HG02588 (cell line): ENCODE measurements at regions not wholly inside any gene's neighbourhood (a gene's known extent, or its start where the extent isn't known, plus 50 kb on each side); places are given as distances from the start of the nearest gene placed in this dataset.
"Not testable (repeated sequence)": the region's sequence is repeated elsewhere in the genome, so short reads cannot be mapped to it uniquely, and the experiment has no call there.

Experiments used
- ATAC-seq: cut with Tn5 transposase; IDR thresholded peaks from one replicate; pipeline ENCODE4 v1.9.1; 2021; ENCODE audit warnings: mild to moderate bottlenecking, moderate library complexity; ENCODE audit not compliant: unreplicated experiment

DNA sequence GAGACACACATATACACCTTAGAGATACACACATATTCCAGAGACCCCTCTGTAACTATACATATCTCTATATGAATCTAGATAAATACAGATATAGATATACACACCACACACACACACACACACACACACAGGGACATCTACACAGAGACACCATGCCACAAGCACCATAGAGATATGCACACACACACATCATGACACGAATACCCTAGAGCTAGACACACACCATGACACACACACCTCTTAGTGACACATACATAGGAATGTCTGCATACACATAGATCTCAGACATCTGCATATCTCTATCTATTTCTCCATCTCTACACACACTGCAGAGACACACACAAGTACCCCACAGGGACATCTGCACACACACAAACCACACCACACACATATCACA is 270.0 kb downstream of the CYRIA start:
- ATAC-seq, result no peak

DNA sequence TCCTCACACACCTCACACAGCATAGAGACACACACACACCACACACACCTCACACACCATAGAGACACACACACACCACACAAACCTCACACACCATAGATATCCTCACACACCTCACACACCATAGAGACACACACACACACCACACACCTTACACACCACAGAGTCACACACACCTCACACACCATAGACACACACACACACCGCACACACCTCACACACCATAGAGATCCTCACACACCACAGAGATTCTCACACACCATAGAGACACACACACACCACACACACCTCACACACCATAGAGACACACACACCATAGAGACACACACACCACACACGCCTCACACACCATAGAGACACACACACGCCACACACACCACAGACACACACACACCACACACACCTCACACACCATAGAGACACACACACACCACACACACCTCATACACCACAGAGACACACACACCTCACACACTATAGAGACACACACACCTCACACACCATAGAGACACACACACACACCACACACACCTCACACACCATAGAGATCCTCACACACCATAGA is 270.6 kb downstream of the CYRIA start:
- ATAC-seq, result no peak

DNA sequence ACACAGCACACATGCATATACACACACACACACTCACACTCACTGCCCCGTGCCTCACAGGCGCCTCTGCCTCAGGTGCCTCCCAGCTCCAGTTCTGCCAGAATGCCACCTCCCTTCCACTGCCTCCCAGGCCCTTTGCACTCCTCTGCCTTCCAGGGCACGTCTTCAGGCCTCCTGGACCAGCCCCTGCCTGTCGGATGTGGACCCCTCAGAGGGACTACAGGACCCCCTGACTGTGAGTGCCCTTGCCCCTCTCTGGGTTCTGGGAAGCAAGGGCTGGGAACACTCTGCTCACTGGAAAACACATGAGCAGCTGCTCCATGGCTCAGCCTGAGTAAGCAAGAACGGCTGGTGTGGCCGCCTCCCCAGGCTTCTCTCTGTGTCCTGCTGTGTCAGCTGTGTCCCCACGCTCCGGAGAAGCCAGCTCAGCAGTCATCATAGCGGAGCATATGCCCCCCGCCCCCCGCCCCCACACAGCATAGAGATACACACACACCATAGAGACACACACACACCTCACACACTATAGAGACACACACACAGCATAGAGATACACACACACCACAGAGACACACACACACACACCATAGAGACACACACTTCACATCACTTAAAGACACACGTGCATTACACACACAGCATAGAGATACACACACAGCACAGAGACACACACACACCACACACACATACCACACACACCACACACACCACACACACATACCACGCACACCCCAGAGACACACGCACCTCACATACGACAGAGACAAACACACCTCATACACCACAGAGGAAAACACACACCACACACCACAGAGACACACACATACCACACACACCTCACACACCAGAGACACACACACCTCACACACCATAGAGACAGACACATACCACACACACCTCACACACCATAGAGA is 271.3 kb downstream of the CYRIA start:
- ATAC-seq, result no peak

DNA sequence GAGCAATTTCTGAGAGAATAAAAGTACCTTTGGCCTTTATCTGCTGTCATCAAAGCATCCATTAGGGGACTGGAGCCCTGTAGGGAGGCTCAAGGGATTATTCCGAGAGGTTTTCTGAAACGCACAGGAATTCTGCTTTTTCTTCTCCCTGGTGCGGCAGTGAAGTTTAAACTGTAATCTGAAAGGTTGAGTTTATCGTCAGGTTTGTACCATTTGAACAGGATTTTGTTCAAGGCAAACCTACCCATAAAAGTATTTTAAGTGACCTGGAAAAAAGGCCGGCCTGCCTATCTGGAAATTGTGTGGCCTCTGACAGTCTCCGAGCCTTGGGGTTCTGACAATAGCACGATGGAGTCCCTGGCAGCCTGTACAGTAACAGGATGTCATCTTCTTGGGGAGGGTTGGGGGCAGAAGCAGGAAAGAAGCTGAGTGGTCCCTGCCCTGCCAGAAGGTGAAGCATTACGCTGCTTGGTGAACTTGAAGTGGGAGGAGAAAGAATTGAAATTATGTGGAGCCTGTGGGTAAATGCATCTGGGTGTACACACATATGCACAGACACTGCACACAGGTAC is 272.0 kb downstream of the CYRIA start:
- ATAC-seq, result no peak

DNA sequence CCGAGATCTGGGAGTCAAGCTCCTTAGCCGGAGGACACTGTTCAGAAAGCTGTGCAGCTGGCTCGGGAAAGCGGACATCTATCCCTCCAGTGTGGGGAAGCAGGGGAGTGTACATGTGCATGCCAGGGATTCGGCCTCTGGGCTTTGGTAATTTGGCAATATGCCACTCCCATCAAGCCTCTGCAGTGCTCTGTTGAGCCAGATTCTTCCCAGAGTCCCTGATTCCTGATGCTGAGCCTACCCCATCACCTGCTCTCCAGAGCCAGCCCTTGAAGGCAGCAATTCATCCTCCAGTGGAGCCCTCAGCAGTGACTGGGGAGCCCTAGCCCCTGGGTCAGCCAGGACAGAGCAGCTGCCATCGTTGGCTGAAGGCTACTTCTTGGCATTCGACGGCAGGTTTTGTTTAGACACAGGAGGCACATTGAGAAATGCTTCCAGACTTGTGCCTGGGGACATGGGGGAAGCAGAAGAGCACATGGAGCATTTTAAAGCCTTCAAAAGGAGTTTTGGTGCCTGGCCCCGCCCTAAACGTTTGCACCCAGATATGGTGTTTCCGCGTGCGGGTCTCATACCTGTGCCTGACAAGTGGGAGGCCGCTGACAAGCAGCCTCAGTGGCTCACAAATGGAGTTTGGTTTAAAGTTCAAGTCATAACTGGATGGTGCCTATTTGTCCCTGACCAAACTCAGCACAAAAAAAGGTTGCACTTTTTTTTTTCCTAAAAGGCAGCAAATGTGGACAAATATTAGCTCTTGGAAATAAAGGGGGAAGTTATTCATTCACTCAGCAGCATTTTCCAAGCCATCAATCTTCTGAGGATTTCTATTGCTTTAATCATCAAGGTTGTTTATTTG is 272.8 kb downstream of the CYRIA start:
- no peak for ATAC-seq

DNA sequence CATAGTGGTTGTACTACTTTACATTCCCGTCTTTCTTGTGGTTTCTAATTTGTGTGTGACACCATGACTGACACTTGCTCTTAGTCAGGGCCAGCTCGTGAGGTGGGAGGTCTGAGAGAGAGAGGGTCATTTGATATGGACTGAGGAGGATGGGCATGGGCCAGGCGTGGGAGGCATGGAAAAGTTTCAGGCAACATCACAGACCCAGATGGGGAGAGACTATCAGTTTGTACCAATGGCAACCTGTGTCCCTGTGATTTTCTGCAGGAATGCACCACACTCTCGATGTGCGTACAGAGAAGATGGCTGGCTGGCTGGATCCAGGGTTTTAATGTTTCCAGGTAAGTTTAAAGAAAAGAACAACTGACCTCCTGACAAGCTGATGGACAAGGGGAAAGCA is 273.6 kb downstream of the CYRIA start:
- ATAC-seq, result no peak

DNA sequence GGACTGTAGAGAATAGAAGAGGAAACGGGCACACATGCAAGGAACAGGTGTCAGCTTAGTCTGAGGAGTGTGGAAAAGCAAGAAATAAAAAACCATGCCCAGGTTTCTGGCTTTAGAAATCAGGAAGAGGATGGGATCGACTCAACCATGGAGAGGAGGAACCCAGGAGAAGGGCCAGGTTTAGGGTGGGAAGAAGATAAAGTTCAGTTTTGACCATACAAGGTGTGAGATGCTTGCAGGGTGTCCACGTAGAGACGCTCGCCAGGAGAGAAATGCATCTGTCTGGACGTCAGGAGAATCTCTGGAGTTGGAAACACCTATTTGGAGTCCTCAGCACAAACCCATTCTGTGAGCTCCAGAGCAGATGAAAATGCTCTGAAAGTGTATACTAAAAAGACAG is 275.1 kb downstream of the CYRIA start:
- ATAC-seq, result no peak

DNA sequence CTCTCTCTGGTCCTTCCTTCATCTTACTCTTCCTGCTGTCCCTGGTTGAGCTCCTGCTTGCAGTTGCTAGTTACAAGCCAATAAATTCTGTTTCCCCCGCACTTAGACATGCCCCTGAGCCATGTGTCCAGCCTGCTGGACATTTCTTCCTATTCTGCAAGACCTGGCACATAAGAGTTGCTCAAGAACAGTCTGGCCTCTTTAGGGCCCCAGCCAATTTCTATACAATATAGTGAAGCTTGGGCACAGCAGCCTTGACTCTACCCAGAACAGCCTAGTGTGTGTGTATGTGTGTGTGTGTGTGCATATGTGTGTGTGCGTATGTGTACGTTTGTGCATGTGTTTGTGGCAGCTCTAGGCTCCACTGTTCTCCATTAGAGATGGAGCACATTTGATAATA is 276.0 kb downstream of the CYRIA start:
- no peak for ATAC-seq

DNA sequence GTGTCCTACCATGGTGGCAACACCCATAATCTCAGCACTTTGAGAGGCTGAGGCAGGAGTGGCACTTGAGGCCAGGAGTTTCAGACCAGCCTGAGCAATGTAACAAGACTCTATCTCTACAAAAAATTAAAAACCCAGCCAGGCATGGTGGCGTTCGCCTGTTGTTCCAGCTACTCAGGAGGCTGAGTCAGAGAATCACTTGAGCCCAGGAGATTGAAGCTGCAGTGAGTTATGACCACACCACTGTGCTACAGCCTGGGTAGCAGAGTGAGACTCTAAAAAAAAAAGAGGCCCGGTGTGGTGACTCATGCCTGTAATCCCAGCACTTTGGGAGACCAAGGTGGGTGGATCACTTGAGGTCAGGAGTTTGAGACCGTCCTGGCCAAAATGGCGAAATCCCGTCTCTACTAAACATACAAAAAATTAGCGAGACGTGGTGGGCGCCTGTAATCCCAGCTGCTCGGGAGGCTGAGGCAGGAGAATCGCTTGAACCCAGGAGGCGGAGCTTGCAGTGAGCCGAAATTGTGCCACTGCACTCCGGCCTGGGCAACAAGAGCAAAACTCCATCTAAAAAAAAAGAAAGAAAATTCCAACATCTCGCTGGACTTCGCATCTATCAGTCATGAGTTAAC is 277.3 kb downstream of the CYRIA start:
- not testable (repeated sequence) for ATAC-seq

DNA sequence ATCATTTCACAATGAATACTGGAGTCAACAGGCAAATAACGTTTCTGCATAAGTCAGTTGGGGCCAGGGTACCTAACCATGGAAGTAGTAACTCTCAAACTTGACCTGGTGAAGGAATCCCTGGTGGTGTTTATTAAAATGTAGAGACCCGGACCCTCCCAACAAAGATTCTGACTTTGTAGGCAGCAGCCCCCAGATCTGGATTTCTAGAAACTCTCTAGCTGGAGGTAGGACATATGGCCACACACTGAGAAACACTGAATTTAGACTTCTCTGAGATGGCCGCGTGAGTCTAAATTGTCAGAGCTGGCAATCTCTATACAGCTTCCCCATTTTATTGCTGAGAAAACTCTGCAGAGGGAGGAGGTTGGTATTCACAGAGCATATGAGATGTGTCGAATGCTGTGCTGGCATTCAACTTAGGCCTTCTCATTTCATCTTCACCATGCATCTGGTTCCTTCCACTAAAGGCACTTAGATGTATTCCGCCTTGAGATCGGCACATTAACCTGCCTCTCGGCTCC is 278.1 kb downstream of the CYRIA start:
- no peak for ATAC-seq

DNA sequence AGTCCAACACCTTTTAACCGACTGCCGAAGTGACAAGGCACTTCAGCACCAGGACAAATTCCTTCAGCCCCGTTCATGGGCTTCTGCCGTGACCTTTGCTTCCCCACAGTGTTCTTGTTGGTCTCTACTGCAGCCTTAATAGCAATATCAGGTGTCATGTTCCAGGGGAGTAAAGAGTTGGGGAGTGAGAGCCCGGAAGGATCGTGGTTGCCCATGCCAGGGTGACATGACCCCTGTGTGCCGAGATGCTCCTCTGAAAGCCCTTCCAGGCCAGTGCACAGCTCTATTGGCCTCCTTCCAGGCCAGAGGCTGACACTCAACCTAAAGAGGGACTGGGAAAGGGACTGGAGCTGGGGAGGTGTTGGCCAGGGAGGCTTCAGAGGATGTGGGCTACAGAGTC is 279.2 kb downstream of the CYRIA start:
- ATAC-seq, result no peak

DNA sequence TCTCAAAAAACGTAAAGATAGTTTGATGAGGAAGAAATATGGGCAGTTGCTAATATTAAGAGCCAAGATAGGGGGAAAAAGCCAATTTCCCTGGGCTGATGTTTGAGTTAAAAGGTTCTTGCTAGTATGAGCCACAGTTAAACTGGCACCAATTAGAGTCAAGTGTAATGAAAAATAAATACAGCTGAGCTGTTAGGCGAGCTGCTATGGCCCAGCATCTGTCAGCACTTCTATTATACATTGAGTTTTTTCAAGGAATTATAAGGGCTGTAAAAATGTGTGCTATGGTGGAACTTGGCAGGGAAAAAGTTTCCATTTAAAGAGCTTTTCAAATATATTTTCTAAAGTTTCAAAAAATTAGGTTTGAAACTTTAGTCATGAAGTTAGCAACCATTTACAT is 279.6 kb downstream of the CYRIA start:
- no peak for ATAC-seq

DNA sequence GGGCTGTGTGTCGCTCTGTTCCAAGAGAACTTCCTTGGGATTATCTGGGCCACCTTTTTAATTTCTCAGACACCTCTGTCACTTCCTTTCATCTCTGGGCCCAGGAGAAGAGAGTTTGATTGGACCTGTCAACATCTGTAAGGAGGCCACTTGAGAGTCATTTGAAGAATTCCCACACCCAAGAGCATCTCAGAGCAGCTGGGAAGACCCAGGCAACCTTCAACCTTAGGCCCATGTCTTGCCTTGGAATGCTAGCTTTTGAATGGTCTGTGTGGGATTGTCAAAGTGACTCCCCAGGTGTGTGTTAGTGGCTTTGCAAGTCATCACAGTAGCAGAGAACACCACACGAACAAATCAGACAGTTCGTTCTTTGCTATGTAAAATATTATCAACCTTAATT is 280.3 kb downstream of the CYRIA start:
- ATAC-seq, result no peak

DNA sequence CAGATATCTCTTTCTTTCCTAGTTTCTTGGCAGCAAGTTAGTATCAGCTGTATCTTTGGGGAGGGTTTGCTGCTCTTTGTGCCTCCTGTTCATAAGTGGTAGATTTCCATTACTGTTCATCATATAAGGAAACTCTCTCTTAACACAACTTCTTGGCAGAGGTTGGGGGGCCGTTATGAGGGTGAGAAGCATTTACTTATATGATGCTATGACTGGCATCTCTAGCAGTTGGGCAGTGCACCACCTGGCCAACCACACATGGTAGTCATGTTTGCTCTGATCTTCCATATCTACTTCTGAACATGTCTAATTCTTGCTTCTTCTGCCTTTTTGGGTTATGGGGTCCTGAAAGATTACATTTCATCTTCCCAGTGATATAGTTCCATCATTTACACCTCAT is 282.2 kb downstream of the CYRIA start:
- no peak for ATAC-seq

DNA sequence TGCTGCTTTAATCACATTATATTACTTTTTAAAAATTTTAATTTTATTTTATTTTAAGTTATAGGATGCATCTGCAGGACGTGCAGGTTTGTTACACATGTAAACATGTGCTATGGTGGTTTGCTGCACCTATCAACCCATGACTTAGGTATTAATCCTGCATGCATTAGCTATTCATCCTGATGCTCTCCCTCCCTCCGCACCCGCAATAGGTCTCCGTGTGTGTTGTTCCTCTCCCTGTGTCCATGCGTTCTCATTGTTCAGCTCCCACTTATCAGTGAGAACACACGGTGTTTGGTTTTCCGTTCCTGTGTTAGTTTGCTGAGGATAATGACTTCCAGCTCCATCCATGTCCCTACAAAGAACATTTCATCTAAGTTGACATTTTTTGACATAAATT is 283.2 kb downstream of the CYRIA start:
- ATAC-seq, result no peak

DNA sequence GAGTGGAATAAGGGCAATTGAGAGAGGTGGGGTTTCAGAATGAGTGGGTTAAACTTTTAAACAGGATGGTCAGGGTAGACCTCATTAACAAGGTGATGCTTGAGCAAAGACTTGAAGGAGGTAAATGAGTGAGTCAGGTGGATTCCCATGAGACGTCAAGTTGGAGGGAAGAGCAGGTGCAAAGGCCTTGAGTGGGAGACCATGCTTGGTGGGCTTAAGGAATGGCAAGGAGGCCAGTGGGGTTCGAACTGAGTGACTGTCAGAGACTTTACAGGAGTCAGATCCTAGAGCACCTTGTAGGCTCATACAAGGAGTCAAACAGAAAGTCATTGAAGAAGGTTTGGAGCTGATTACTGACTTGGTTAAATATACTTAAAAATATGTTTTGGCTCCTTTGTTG is 284.1 kb downstream of the CYRIA start:
- ATAC-seq, result no peak

DNA sequence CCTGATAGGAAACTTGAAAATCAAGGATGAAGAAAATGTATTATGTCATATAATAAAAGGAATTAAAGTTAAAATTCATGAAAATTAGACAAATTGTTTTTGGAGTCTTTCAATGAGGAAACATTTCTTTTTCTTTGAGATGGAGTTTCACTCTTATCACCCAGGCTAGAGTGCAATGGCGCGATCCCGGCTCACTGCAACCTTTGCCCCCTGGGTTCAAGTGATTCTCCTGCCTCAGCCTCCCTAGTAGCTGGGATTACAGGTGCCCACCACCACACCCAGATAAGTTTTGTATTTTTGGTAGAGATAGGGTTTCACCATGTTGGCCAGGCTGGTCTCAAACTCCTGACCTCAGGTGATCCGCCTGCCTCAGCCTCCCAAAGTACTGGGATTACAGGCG is 285.7 kb downstream of the CYRIA start:
- ATAC-seq, result not testable (repeated sequence)

DNA sequence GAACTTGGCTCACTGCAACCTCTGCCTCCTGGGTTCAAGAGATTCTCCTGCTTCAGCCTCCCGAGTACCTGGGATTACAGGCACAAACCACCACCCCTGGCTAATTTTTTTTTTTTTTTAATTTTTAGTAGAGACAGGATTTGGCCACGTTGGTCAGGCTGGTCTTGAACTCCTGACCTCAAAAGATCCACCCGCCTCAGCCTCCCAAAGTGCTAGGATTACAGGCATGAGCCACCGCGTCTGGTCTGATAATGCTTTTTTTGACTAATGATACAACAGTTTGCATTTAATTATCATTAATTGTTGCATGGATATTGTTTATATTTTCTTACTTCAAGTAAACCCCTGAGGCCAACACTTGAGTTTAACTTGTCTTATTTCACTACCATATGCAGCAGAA is 286.6 kb downstream of the CYRIA start:
- ATAC-seq, result not testable (repeated sequence)

DNA sequence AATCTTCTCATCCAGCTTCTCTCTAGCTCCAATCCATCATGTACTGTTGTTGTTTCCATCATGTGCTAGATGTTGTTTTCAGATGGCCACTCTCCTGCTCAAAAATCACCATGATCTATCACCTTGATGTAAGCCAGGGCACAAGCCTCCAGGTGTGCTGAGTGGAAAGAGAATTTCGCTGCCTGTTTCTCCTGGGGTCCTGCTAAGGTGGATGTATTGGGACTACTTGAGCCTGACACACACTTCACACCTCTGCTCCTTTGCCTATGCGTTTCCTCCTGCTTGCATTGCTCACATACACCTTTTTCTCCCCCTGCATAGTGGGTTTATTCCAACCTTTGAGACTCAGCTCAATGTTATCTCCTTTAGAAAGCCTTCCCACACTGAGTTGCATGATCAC is 287.6 kb downstream of the CYRIA start:
- no peak for ATAC-seq

DNA sequence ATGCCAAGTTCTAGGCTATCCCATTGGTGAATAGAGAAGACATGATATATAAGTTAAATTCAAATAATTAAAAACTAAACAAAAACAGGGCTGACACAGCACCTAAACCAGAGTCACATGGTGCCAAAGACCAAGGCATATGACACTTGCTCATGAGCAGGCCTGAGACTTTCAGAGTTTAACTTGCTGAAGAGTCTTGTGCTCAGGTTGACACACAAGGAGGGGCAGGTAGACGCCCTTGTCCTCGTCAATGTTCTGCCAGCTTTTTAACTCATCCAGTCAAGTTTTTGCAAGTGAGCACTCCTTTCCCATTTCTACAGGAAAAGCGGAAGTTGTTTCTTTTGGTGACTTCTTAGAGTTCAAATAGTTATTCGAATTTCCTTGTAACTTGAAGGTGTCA is 289.7 kb downstream of the CYRIA start:
- no peak for ATAC-seq

DNA sequence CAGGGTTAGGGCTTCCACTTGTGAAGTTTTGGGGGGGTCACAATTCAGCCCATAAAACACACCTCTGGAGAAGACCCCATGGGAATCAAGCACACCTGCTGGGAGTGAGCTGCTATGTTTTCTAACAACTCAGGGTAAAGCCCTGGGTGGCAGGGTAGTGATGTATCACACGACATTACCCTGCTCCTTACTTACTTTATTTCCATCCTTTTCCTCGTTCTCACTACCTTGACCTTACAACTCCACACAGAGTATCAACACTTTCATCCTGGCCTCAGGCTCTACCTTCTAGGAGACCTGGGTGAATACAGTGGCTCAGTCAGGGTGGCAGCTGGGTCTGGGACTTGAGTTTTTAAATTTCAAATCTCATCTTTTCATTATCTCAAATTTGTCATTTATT is 290.3 kb downstream of the CYRIA start:
- no peak for ATAC-seq
